Calu3 (cell line): ENCODE measurements at regions not wholly inside any gene's neighbourhood (a gene's known extent, or its start where the extent isn't known, plus 50 kb on each side); places are given as distances from the start of the nearest gene placed in this dataset.

Source experiments
- BruUV-seq: library from RNA; stranded (reverse); fragments of 400-500 nt; replicated peaks from 2 replicates; lab custom pipeline; 2021; lab: Mats Ljungman, UMichigan
- CTCF ChIA-PET: fragments of 300-600 bp; sonication (Branson Sonifier 250); formaldehyde crosslinking; loops from one replicate; lab custom pipeline; 2022; ENCODE audit warnings: antibody characterized with exemption; lab: Charles Lee
- DNase-seq: peaks from one replicate; pipeline ENCODE4 v3.0.0; 2022
- H3K27ac Mint-ChIP-seq: one replicate; pipeline ENCODE4 v1.8.0; 2022; ENCODE audit warnings: mixed read lengths; ENCODE audit not compliant: unreplicated experiment
- H3K27me3 Mint-ChIP-seq: one replicate; pipeline ENCODE4 v1.8.0; 2022; ENCODE audit warnings: mixed read lengths; ENCODE audit not compliant: unreplicated experiment
- H3K36me3 Mint-ChIP-seq: one replicate; pipeline ENCODE4 v1.8.0; 2022; ENCODE audit warnings: mild to moderate bottlenecking, moderate library complexity, mixed read lengths; ENCODE audit not compliant: insufficient read depth, unreplicated experiment
- H3K4me1 Mint-ChIP-seq: one replicate; pipeline ENCODE4 v1.8.0; 2022; ENCODE audit warnings: mild to moderate bottlenecking, low read depth, mixed read lengths; ENCODE audit not compliant: unreplicated experiment
- H3K4me3 Mint-ChIP-seq: one replicate; pipeline ENCODE4 v1.8.0; 2022; ENCODE audit warnings: mild to moderate bottlenecking, low read depth, moderate library complexity, mixed read lengths; ENCODE audit not compliant: unreplicated experiment
- H3K9me3 Mint-ChIP-seq: one replicate; pipeline ENCODE4 v1.8.0; 2022; ENCODE audit warnings: low read depth, mixed read lengths; ENCODE audit not compliant: unreplicated experiment
- CTCF ChIP-seq: fragments of 200-600 bp; IDR thresholded peaks from one replicate; pipeline ENCODE4 v1.8.0; 2022; ENCODE audit warnings: antibody characterized with exemption; ENCODE audit not compliant: unreplicated experiment
- intact Hi-C: fragments of 100-400 bp; cut with micrococcal nuclease; formaldehyde crosslinking; loops from one replicate; pipeline ENCODE4 v1.10.0; 2022; ENCODE audit not compliant: unreplicated experiment

GRCh38 chr13:37492075-37492474 lies 106.5 kb downstream of the POSTN start:
- CTCF ChIA-PET = no interaction called here
- intact Hi-C loops = no loop called here
- Mint-ChIP-seq H3K9me3 (no peaks in the 10 kb centered on the region), H3K27ac (no peak overlapping the region), H3K36me3 (no peaks in the 10 kb centered on the region), H3K4me3 (no peak overlapping the region), H3K4me1 (no peaks in the 10 kb centered on the region), H3K27me3 (no peaks in the 10 kb centered on the region)
- TF ChIP-seq CTCF = no peak
- no TSS peak for BruUV-seq
- DNase-seq = no peak

DNA sequence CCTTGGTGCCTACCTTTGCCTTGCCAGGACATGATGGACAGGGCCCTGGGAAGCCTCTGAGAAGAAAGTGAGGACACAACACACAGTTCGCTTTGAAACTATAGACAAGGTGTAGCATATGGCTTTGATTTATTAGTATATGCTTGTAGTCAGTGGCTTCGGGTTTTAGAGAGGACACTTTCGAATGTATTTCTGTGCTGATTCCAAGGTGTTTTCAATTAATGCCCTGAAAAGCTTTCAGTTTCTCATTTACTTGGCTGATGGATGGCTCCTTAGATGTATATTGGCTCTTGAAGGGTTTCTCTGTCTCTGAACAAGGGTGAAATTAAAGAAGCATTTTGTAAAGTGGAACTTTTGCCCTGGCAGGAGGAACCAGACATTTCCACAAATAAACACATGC lies 106.9 kb downstream of the POSTN start:
- intact Hi-C loops = no loop called here
- Mint-ChIP-seq H3K4me3 (no peak overlapping the region), H3K27ac (no peak overlapping the region), H3K9me3 (no peaks in the 10 kb centered on the region), H3K4me1 (no peaks in the 10 kb centered on the region), H3K36me3 (no peaks in the 10 kb centered on the region), H3K27me3 (no peaks in the 10 kb centered on the region)
- no TSS peak for BruUV-seq
- TF ChIP-seq CTCF = no peak
- CTCF ChIA-PET = no interaction called here
- DNase-seq = no peak

DNA sequence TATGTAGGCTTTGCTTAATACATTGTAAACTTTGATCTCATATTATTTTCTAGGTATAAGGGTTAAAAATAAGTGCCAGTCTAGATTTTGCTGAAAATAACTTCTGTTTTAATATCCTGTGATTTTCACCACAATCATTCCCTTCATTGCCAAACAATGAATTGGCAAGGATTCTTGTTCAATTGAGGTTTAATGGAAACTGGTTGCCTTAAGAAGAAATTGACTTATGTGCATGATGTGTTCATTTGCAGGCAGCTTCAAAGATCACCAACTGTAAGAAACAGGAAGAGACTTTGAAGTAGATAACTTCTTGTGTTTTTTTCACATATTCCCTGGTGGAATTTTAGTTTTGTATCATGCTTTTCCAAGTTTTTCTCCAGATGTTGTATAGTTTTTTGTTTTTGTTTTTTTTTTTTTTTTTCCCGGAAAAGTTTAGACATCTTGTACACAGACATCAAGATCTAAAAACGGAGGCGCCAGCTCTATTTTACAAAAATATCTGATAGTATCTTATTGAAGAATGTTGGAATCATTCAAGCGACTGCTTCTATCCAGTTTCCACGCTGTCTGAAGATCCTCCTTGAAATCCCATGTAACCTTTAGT lies 108.3 kb downstream of the POSTN start:
- no peaks in the 10 kb centered on the region for H3K9me3 Mint-ChIP-seq
- no peaks in the 10 kb centered on the region for H3K27me3 Mint-ChIP-seq
- CTCF ChIA-PET = no interaction called here
- no peak overlapping the region for H3K27ac Mint-ChIP-seq
- no peaks in the 10 kb centered on the region for H3K36me3 Mint-ChIP-seq
- BruUV-seq = no TSS peak
- DNase-seq = no peak
- H3K4me3 Mint-ChIP-seq = no peak overlapping the region
- peaks cover 11% of the 10 kb centered on the region for H3K4me1 Mint-ChIP-seq
- no peak for TF ChIP-seq CTCF
- intact Hi-C loops = no loop called here

DNA sequence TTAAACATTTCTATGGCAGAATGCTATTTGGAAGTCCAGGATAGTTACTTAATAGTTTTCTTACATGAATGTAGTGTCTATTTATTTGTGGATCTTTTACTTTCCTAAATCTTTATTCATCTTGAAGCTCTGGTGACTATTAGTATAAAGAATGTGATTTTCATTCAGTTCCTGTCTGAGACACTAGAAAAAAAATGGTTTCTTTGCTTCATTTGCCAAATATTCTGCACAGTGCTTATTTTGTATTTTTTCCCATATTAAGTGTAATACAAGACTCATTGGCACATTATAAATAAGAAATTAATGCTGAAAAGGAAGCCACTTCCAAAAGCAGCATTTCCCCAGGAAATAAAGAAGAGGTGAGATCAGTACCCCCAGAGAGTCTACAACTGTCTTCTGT lies 109.8 kb downstream of the POSTN start:
- no peak for DNase-seq
- no peak overlapping the region for H3K4me3 Mint-ChIP-seq
- intact Hi-C loops = no loop called here
- H3K4me1 Mint-ChIP-seq = peaks cover 11% of the 10 kb centered on the region
- no peak overlapping the region for H3K27ac Mint-ChIP-seq
- CTCF ChIA-PET = no interaction called here
- H3K36me3 Mint-ChIP-seq = no peaks in the 10 kb centered on the region
- H3K9me3 Mint-ChIP-seq = no peaks in the 10 kb centered on the region
- no TSS peak for BruUV-seq
- H3K27me3 Mint-ChIP-seq = no peaks in the 10 kb centered on the region
- TF ChIP-seq CTCF = no peak
